ENCODE measurements at regions not wholly inside any gene's neighbourhood (a gene's known extent, or its start where the extent isn't known, plus 50 kb on each side); places are given as distances from the start of the nearest gene placed in this dataset.

GRCh38 chr3:148070041-148070440, 627.7 kb upstream of the AGTR1 start:
- H3K4me3 ChIP-seq (ENCODE audit: control insufficient read depth, low read depth, low read length) = no peak overlapping the region
- no peak for DNase-seq (ENCODE audit: low read depth)
- no peak for TF ChIP-seq CTCF (IDR thresholded peaks at IDR 0.05; ENCODE audit: control insufficient read depth, insufficient read depth, low read depth, low read length, missing control alignments)

- no peak for DNase-seq (ENCODE audit: low read depth)
- no peak for TF ChIP-seq CTCF (IDR thresholded peaks at IDR 0.05; ENCODE audit: control insufficient read depth, insufficient read depth, low read depth, low read length, missing control alignments)
- H3K4me3 ChIP-seq (ENCODE audit: control insufficient read depth, low read depth, low read length) = no peak overlapping the region
Measured at GRCh38 chr3:148073721-148074456, 623.8 kb upstream of the AGTR1 start.

GRCh38 chr3:148074946-148075345, 622.8 kb upstream of the AGTR1 start:
- no peak for TF ChIP-seq CTCF (IDR thresholded peaks at IDR 0.05; ENCODE audit: control insufficient read depth, insufficient read depth, low read depth, low read length, missing control alignments)
- H3K4me3 ChIP-seq (ENCODE audit: control insufficient read depth, low read depth, low read length) = no peak overlapping the region
- no peak for DNase-seq (ENCODE audit: low read depth)

GRCh38 chr3:148075771-148076716, 621.7 kb upstream of the AGTR1 start:
- DNase-seq (ENCODE audit: low read depth) = peak; percentile 52
- no peak overlapping the region for H3K4me3 ChIP-seq (ENCODE audit: control insufficient read depth, low read depth, low read length)
- peak; percentile 82 for TF ChIP-seq CTCF (IDR thresholded peaks at IDR 0.05; ENCODE audit: control insufficient read depth, insufficient read depth, low read depth, low read length, missing control alignments)

- TF ChIP-seq CTCF (IDR thresholded peaks at IDR 0.05; ENCODE audit: control insufficient read depth, insufficient read depth, low read depth, low read length, missing control alignments) = peak; percentile 41
- no peak for DNase-seq (ENCODE audit: low read depth)
- H3K4me3 ChIP-seq (ENCODE audit: control insufficient read depth, low read depth, low read length) = no peak overlapping the region
Measured at GRCh38 chr3:148077318-148077923, 620.3 kb upstream of the AGTR1 start.

GRCh38 chr3:148077965-148078364, 619.7 kb upstream of the AGTR1 start:
- DNase-seq (ENCODE audit: low read depth) = no peak
- H3K4me3 ChIP-seq (ENCODE audit: control insufficient read depth, low read depth, low read length) = no peak overlapping the region
- no peak for TF ChIP-seq CTCF (IDR thresholded peaks at IDR 0.05; ENCODE audit: control insufficient read depth, insufficient read depth, low read depth, low read length, missing control alignments)
